GM12865 (cell line): ENCODE measurements at regions not wholly inside any gene's neighbourhood (a gene's known extent, or its start where the extent isn't known, plus 50 kb on each side); places are given as distances from the start of the nearest gene placed in this dataset.

Experiments used
- DNase-seq: peaks from one replicate; pipeline ENCODE4 v3.0.0; 2010; ENCODE audit warnings: low read depth
- H3K4me3 ChIP-seq: 2 replicates; pipeline ENCODE4 v1.5.1; 2011; ENCODE audit warnings: mild to moderate bottlenecking, low read depth, low read length, control low read depth
- CTCF ChIP-seq: IDR thresholded peaks from 2 replicates; pipeline ENCODE4 v1.5.1; 2011; ENCODE audit warnings: low read length, control low read depth, low read depth, inconsistent platforms; ENCODE audit not compliant: insufficient read depth; ENCODE audit errors: missing control alignments

- H3K4me3 ChIP-seq, result no peak overlapping the region
- DNase-seq, result no peak
- TF ChIP-seq CTCF, result no peak
Measured at GRCh38 chr3:78414261-78414660, 1353.5 kb downstream of the ROBO1 start.

GRCh38 chr3:78420611-78421010 lies 1347.2 kb downstream of the ROBO1 start:
- no peak overlapping the region for H3K4me3 ChIP-seq
- no peak for DNase-seq
- no peak for TF ChIP-seq CTCF

GRCh38 chr3:78421247-78421966 lies 1346.4 kb downstream of the ROBO1 start:
- H3K4me3 ChIP-seq, result no peak overlapping the region
- DNase-seq, result no peak
- TF ChIP-seq CTCF, result no peak

- no peak for DNase-seq
- no peak for TF ChIP-seq CTCF
- no peak overlapping the region for H3K4me3 ChIP-seq
Measured at GRCh38 chr3:78424656-78425055, 1343.1 kb downstream of the ROBO1 start.

GRCh38 chr3:78426454-78426853 lies 1341.3 kb downstream of the ROBO1 start:
- no peak for DNase-seq
- no peak overlapping the region for H3K4me3 ChIP-seq
- TF ChIP-seq CTCF, result no peak

GRCh38 chr3:78427303-78427702 lies 1340.5 kb downstream of the ROBO1 start:
- DNase-seq, result no peak
- no peak for TF ChIP-seq CTCF
- H3K4me3 ChIP-seq, result no peak overlapping the region

- H3K4me3 ChIP-seq, result no peak overlapping the region
- no peak for DNase-seq
- no peak for TF ChIP-seq CTCF
Measured at GRCh38 chr3:78430741-78431140, 1337.1 kb downstream of the ROBO1 start.
